OCI-LY1 (cell line): ENCODE measurements at regions not wholly inside any gene's neighbourhood (a gene's known extent, or its start where the extent isn't known, plus 50 kb on each side); places are given as distances from the start of the nearest gene placed in this dataset.

Experiments
- EZH2 ChIP-seq: fragments of 200-600 bp; sonication (generic), shearing (Covaris generic); IDR thresholded peaks from 2 replicates; pipeline ENCODE4 v1.8.0; 2017; ENCODE audit warnings: borderline replicate concordance, mixed run types, mild to moderate bottlenecking, antibody characterized with exemption, low read length, moderate library complexity, mixed read lengths
- TF ChIP-seq, protein P1 (sequence below): fragments of 200-600 bp; sonication (generic), shearing (Covaris generic); IDR thresholded peaks from 2 replicates; pipeline ENCODE4 v1.5.1; 2017; ENCODE audit warnings: mild to moderate bottlenecking, antibody characterized with exemption, low read length, moderate library complexity, mixed read lengths

DNA sequence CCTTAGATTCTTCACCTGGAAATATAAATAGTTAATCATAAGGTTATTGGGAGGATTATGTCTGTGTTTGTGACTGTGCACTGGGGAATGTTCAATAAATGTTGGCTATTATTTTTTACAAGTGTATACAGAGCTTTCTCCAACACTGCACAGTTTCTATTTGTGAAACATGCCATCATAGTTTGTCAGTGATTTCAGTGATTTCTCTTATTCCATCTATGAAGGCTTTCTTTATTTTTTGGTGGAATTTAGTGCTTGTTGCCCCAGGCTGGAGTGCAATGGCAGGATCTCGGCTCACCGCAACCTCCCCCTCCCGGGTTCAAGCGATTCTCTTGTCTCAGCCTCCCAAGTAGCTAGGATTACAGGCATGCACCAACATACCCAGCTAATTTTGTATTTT is 545.0 kb upstream of the GRM7 start:
- TF ChIP-seq, protein P1, sequence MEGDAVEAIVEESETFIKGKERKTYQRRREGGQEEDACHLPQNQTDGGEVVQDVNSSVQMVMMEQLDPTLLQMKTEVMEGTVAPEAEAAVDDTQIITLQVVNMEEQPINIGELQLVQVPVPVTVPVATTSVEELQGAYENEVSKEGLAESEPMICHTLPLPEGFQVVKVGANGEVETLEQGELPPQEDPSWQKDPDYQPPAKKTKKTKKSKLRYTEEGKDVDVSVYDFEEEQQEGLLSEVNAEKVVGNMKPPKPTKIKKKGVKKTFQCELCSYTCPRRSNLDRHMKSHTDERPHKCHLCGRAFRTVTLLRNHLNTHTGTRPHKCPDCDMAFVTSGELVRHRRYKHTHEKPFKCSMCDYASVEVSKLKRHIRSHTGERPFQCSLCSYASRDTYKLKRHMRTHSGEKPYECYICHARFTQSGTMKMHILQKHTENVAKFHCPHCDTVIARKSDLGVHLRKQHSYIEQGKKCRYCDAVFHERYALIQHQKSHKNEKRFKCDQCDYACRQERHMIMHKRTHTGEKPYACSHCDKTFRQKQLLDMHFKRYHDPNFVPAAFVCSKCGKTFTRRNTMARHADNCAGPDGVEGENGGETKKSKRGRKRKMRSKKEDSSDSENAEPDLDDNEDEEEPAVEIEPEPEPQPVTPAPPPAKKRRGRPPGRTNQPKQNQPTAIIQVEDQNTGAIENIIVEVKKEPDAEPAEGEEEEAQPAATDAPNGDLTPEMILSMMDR = no peak
- TF ChIP-seq EZH2 = no peak
